RWPE1 (cell line): ENCODE measurements at regions not wholly inside any gene's neighbourhood (a gene's known extent, or its start where the extent isn't known, plus 50 kb on each side); places are given as distances from the start of the nearest gene placed in this dataset.
A peak's percentile ranks its signal among the peaks of the same experiment; 100 is the strongest.

Experiments
- CTCF ChIA-PET: fragments of 350-600 bp; sonication (Branson Sonifier 250); formaldehyde crosslinking; extraction: SDS; loops from one replicate; lab custom pipeline; 2021; lab: Yijun Ruan, JAX
- POLR2A ChIA-PET: fragments of 400-600 bp; formaldehyde crosslinking; extraction: SDS; loops from one replicate; lab custom pipeline; 2020; ENCODE audit warnings: antibody characterized with exemption; ENCODE audit not compliant: low non-redundant PET; lab: Yijun Ruan, JAX
- DNase-seq: peaks from one replicate; pipeline ENCODE4 v3.0.0; 2012; ENCODE audit warnings: low spot score
- H3K27ac ChIP-seq: fragments of 450-650 bp; 2 replicates; pipeline ENCODE4 v1.5.1; 2017
- TF ChIP-seq, protein P1 (sequence below): fragments of 450-650 bp; conservative IDR thresholded peaks from 2 replicates; pipeline ENCODE4 v1.5.1; 2017; ENCODE audit warnings: low read depth, mild to moderate bottlenecking

DNA sequence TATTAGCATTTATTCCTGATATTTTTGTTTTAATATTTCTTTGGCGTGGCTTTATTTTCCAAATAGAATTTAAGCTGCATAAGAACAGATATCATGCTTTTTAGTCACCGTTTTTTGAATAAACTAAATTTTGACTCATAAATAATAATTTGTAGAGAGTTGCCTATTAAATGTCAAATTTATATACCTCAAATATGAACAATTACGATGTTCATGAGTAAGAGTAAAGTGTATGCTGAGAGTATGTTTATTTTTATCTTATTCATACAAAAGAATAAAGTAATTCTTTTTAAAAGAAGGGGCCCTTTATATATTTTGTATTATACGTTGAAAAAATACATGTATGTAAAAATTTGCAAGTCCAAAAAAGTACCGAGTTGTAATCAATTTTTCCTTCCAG lies 126.5 kb upstream of the NRIP1 start:
- DNase-seq, result no peak
- H3K27ac ChIP-seq, result no peak overlapping the region
- TF ChIP-seq, protein P1, sequence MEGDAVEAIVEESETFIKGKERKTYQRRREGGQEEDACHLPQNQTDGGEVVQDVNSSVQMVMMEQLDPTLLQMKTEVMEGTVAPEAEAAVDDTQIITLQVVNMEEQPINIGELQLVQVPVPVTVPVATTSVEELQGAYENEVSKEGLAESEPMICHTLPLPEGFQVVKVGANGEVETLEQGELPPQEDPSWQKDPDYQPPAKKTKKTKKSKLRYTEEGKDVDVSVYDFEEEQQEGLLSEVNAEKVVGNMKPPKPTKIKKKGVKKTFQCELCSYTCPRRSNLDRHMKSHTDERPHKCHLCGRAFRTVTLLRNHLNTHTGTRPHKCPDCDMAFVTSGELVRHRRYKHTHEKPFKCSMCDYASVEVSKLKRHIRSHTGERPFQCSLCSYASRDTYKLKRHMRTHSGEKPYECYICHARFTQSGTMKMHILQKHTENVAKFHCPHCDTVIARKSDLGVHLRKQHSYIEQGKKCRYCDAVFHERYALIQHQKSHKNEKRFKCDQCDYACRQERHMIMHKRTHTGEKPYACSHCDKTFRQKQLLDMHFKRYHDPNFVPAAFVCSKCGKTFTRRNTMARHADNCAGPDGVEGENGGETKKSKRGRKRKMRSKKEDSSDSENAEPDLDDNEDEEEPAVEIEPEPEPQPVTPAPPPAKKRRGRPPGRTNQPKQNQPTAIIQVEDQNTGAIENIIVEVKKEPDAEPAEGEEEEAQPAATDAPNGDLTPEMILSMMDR, result no peak
- CTCF ChIA-PET, result interaction anchor here (0.7 kb wide), 1 partner anchor 137 kb away, joined by 5 read pairs; no protein-coding TSS in a partner anchor
- POLR2A ChIA-PET, result no interaction called here

DNA sequence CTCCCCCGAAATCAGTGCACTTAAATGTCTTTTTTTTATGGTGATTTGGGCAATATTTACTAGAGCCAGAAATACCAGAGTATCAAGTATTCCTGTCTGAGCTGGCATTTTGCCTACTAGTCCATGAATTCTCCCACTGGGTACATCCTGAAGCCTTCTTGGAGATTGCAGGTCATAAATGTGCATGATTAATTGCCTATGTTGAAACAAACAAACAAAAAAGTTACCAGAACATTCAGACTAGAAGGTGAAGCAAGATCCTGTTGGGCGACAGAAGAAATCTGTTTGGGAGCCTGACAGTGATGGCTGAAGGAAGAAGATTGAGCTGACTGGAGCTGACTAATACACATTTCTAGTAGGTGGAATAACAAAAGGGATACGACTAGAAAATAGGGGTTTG lies 127.4 kb upstream of the NRIP1 start:
- peak; percentile 70 for DNase-seq
- POLR2A ChIA-PET, result no interaction called here
- H3K27ac ChIP-seq, result peak overlapping the region; percentile 64; the same call in 1 of the 2 replicates
- TF ChIP-seq, protein P1, result no peak
- CTCF ChIA-PET, result interaction anchor here (0.7 kb wide), 2 partner anchors 138 to 374 kb away, joined by 4 to 5 read pairs; no protein-coding TSS in a partner anchor

DNA sequence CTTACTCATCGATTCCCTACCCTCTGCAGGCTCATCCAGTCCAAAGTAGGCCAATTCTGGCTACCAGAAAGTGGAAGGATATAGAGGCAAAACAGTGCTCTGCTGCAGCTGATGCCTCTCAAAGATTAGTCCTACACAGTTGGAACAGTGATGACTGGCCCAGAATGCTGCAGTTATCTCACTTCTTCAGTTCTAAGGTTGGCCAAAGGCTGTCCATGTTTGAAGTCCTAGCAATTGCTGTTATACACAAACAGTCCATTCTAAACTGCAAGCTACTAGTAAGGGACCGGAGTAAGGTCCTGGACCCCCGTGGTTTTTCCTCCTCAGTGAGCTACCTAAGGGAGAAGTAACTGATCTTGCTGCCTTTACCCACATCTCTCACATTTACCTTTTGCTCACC lies 129.1 kb upstream of the NRIP1 start:
- POLR2A ChIA-PET, result no interaction called here
- DNase-seq, result no peak
- CTCF ChIA-PET, result no interaction called here
- no peak overlapping the region for H3K27ac ChIP-seq
- TF ChIP-seq, protein P1, result no peak

DNA sequence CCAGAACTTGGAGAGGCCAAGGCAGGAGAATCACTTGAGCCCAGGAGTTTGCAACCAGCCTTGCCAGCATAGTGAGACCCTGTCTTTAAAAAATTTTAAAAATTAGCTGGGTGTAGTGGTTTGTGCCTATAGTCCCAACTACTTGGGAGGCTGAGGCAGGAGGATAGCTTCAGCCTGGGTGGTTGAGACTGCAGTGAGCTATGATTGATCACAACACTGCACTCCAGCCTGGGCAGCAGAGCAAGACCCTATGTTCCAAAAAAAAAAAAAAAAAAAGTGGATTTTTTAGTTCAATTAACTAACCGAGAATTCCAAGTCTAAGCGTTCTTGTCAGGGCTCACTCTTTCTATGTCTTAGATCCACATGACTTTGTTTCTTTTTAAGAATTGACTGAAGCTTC lies 130.3 kb upstream of the NRIP1 start:
- TF ChIP-seq, protein P1, result no peak
- POLR2A ChIA-PET, result no interaction called here
- no peak for DNase-seq
- CTCF ChIA-PET, result no interaction called here
- H3K27ac ChIP-seq, result no peak overlapping the region

DNA sequence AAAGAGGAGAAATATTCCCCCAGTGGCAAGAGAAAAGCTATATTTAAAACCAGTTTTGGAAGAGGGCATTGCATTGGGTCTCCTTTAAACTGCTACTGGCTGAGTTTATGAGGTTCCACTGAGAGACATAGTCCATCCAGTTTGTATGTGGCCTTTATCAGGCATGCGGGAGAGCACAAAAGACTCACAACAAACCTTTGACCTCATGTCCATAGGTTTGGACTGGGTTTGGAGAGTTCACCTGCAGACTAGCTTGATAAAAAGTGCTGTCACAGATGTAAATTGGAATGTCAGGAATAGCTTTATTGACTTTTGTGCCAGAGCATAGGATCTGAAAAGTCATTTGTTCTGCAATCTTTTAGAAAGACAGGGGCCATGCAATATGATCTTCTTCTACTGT lies 131.0 kb upstream of the NRIP1 start:
- no peak for DNase-seq
- POLR2A ChIA-PET, result no interaction called here
- TF ChIP-seq, protein P1, result no peak
- CTCF ChIA-PET, result no interaction called here
- H3K27ac ChIP-seq, result no peak overlapping the region

DNA sequence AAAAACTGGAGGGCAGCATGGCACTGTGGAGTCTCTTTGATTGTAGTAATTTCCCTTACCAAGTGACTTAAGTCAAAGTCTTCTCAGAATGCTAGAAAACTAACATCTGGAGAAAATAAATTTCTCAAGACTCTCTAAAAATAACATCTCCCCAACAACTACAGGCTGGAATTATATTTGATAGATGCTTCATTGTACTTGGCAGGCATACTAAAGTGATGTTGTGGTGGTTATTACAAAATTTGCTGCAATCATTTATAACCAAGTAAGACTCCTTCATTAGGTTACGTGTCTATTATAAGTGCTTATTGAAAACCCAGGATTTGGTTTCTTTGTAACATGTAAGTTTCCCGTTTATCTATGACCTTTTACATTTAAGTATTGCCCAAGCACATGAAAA lies 132.9 kb upstream of the NRIP1 start:
- no peak overlapping the region for H3K27ac ChIP-seq
- no peak for DNase-seq
- ChIA-PET POLR2A (no interaction called here), CTCF (no interaction called here)
- TF ChIP-seq, protein P1, result no peak
